HG02973 (cell line): ENCODE measurements at regions not wholly inside any gene's neighbourhood (a gene's known extent, or its start where the extent isn't known, plus 50 kb on each side); places are given as distances from the start of the nearest gene placed in this dataset.
"Not testable (repeated sequence)": the region's sequence is repeated elsewhere in the genome, so short reads cannot be mapped to it uniquely, and the experiment has no call there.

Source experiments
- ATAC-seq: cut with Tn5 transposase; IDR thresholded peaks from one replicate; pipeline ENCODE4 v1.9.1; 2021; ENCODE audit warnings: moderate library complexity; ENCODE audit not compliant: unreplicated experiment

- no peak for ATAC-seq
Measured at GRCh38 chr5:21613971-21614488, 1239.1 kb downstream of the CDH12 start.

DNA sequence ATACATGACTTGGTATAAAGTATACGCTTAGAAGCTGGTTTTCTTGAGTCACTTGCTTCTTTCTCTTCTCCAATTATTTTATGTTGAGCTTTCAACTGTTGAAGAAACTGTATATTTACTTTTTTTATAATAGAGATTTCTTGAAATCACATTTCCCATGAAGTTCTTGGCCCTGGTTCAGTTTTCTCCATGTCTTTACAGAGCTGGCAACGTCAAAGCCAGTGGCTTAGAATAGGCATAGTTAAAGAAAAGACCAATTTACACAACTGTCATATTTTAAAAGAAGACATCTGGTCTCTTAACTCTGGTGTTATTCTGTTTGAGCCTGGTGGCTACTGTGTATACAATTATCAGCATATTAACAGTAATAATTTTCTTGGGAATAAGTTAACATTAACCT lies 1249.3 kb downstream of the CDH12 start:
- ATAC-seq, result no peak

GRCh38 chr5:21594566-21594965 lies 1258.6 kb downstream of the CDH12 start:
- no peak for ATAC-seq

DNA sequence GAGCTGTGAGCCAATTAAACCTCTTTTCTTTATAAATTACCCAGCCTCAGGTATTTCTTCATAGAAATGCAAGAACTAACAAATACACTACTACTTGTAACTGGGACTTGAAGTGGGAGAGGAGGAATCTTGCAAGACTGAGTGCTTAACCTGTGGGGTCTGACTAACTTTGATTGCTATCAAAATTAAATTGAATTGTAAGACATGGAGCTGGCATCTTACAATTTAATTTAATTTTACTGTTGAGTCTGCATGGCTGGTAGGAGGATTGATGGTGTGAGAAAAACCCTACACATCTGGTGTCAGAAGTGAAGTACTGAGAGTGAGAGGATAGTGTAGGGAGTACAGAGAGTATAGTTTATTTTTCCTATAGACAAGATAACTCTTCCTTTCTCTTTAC lies 1259.9 kb downstream of the CDH12 start:
- ATAC-seq, result no peak

GRCh38 chr5:21581508-21581907 lies 1271.6 kb downstream of the CDH12 start:
- no peak for ATAC-seq

DNA sequence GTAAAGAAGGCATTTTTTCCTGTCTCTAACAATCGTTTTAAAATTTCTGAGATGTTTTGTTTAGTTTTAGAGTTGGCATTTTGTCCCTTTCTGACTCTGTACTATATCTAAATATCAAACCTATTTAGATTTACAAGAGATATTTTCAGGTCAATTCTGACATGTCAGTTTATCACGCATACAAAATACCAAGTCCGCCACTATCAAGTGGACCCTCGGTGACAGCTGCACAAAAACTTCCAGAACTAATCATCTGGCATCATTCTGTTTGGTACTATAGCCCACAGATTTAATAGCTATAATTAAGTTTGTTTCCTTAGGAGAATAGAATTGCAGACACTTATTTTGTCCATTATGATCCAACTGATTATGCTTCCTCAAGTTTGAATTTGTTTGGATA lies 1278.2 kb downstream of the CDH12 start:
- no peak for ATAC-seq

DNA sequence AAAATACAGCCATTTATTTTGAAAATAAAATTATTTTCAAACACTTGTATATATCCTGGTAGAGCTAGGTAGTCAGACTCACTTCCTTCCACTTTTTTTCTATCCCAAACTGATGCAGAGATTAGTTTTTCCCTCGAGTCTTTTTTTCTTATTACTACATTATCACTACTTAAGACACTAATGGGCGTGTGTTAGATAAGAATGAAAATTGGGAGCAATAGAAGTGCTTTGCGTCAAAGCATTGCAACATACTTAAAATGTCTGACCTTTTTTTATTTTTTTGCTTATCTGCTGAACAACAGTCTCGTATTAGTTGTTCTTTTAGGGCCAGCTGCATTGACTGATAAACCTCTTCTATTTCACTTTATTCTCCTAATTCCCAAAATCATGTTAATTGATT lies 1278.7 kb downstream of the CDH12 start:
- no peak for ATAC-seq

- ATAC-seq, result no peak
Measured at GRCh38 chr5:21573416-21574314, 1279.5 kb downstream of the CDH12 start.

GRCh38 chr5:21571196-21571595 lies 1281.9 kb downstream of the CDH12 start:
- ATAC-seq, result not testable (repeated sequence)

- ATAC-seq, result not testable (repeated sequence)
Measured at GRCh38 chr5:21559109-21559508, 1294.0 kb downstream of the CDH12 start.

DNA sequence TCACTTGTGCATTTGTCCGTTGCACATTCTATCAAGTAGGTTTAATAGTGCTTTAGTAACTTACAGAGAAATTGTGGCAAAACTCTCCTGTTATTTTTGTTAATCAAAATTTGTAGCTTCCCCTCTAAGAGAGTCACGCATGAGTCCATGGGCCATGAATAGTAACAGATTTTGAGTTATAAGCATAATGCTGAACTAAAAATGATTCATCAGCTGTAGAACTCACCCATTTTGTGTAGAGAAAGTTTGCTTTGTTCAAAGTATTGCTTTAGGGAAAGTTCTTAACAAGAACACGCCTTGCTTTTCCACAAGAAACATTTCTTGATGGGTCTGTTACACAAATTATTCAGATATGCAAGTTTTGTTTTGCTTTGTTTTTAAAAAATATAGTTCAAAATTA lies 1300.9 kb downstream of the CDH12 start:
- not testable (repeated sequence) for ATAC-seq

DNA sequence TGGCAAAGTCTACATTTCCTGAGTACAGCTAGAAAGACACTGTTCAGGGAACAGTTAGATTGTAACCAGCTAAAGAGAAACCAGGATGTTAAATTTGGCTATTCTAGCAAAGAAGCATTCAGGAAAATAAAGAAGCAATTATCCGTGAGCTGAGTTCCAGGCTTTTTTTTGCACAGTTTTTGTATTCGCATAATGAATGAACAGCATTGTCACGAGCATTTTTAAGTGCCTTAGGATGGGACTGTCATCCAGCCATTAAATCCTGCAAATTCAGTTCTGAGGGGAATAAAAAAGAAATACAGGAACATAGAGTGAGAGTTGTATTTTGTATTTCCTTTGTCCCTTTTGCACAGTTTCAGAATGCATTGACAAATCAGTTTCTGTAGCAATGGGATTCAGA lies 1302.2 kb downstream of the CDH12 start:
- ATAC-seq, result not testable (repeated sequence)

GRCh38 chr5:21547656-21548055 lies 1305.5 kb downstream of the CDH12 start:
- ATAC-seq, result not testable (repeated sequence)

- not testable (repeated sequence) for ATAC-seq
Measured at GRCh38 chr5:21535114-21535513, 1318.0 kb downstream of the CDH12 start.

DNA sequence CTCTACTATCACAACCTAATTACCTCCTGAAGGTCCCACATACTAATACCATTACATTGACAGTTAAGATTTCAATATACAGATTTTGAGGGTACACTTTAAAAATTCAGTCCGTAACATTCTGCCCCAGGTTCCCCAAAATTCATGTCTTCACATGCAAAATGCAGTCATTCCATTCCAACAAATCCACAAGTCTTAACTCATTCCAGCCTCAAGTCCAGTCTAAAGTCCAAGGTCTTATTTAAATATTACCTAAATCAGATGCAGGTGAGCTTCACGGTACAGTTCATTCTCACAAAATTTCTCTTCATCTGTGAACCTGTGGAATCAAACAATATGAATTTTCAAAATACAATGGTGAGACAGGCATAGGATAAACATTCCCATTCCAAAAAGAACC lies 1332.0 kb downstream of the CDH12 start:
- ATAC-seq, result not testable (repeated sequence)

DNA sequence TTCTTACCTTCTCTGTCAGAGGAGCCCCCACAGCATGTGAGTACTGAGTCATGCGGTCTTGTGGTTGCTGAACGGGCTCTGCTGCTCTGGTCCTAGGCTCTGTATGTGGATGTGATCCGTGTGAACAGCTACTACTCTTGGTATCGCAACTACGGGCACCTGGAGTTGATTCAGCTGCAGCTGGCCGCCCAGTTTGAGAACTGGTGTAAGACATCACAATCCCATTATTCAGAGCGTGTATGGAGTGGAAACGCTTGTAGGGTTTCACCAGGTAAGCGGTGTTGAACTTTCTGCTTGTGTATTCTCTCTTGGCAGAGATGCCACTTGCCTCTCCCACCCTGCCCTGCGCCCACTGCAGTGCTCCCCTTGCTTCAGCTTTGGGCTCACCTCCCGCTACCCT lies 1356.2 kb downstream of the CDH12 start:
- ATAC-seq, result not testable (repeated sequence)

GRCh38 chr5:21496056-21496455 lies 1357.1 kb downstream of the CDH12 start:
- not testable (repeated sequence) for ATAC-seq

- not testable (repeated sequence) for ATAC-seq
Measured at GRCh38 chr5:21495235-21495634, 1357.9 kb downstream of the CDH12 start.

- not testable (repeated sequence) for ATAC-seq
Measured at GRCh38 chr5:21494033-21494432, 1359.1 kb downstream of the CDH12 start.

DNA sequence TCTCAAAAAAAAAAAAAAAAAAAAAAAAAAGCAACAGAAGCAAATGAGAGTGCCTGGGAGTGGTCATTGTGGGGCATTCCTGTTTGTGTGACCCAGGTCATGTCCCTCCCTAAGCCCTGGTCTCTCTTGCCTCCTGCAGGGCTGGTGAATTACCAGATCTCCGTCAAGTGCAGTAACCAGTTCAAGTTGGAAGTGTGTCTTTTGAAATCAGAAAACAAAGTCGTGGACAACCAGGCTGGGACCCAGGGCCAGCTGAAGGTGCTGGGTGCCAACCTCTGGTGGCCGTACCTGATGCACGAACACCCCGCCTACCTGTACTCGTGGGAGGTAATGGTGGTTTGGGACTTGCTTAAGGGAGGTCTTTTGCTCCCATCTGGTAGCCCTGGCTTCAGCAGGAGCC lies 1362.0 kb downstream of the CDH12 start:
- ATAC-seq, result not testable (repeated sequence)

DNA sequence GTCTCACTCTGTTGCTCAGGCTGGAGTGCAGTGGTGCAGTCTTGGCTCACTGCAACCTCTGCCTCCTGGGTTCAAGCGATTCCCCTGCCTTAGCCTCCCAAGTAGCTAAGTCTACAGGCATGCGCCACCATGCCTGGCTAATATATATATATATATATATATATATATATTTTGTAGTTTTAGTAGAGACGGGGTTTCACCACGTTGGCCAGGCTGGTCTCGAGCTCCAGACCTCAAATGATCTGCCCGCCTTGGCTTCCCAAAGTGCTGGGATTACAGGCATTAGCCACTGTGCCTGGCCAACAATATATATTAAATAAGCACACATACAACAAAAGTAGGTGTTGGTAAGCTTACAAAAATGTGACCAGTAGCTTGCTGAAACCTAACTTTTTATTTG lies 1364.3 kb downstream of the CDH12 start:
- not testable (repeated sequence) for ATAC-seq

DNA sequence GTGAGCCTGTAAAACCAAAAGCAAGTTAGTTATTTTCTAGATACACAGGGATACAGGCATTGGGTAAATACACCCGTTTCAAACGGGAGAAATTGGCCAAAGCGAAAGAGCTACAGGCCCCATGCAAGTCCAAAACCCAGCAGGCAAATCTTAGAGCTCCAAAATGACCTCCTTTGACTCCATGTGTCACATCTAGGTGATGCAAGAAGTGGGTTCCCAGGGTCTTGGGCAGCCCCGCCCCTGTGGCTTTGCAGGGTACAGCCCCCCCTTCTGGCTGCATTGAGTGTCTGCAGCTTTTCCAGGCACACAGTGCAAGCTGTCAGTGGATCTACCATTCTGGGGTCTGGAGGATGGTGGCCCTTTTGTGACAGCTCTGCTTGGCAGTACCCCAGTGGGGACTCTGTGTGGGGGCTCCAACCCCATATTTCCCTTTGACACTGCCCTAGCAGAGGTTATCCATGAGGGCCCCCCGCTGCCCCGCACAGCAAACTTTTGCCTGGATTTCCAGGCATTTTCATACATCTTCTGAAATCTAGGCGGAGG lies 1367.6 kb downstream of the CDH12 start:
- not testable (repeated sequence) for ATAC-seq
